ENCODE measurements at regions not wholly inside any gene's neighbourhood (a gene's known extent, or its start where the extent isn't known, plus 50 kb on each side); places are given as distances from the start of the nearest gene placed in this dataset.
"Not testable (repeated sequence)": the region's sequence is repeated elsewhere in the genome, so short reads cannot be mapped to it uniquely, and the experiment has no call there.

DNA sequence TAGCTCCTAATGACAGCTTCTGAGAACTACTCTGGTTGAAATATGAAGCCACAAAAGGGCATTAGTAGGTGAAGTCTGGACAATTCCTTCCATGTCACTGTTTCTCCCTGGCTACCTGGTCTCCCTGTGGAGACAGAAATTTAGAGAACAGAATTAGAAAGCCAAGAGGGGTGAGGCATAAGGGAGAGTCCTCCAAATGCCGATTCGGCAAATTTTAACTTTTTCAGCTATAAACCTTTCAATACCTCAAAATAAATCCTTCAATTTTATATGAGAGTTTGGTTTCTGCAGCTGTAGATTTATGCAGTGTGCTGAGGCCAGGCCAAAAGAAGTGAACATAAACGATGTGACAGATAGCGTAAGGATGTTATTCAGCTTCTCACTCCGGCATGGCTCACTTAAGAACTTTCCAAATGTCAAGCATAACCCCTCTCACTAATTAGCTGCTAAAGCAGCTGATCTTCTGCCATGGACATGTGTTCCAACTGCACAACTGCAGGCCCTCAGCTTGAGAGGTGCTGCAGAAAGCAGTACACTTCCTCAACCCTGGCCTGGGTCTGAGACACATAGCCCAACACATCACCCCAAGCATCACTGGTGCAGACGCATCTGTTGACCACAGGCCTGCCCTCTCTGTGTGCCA is 247.9 kb upstream of the SOX9 start:
- in situ Hi-C loops (cut with MboI; ENCODE audit: low sequenced_read_pairs) (no loop called here), intact Hi-C loops (cut with micrococcal nuclease) (no loop called here), dilution Hi-C loops (cut with HindIII; ENCODE audit: low sequenced_read_pairs, unreplicated experiment) (no loop called here)
- Histone ChIP-seq H3K4me3 (ENCODE audit: insufficient read depth, low read depth, low read length) (no peak overlapping the region), H2AK5ac (ENCODE audit: low read depth, low read length) (no peak overlapping the region), H3K79me1 (ENCODE audit: low read depth in 1 of 2, low read length in 2 of 2) (no peaks in the 10 kb centered on the region), H4K5ac (ENCODE audit: low read depth, low read length) (no peak overlapping the region), H3K27me3 (ENCODE audit: control insufficient read depth, insufficient read depth, low read length) (no peaks in the 10 kb centered on the region), H2AK9ac (replicated peaks; ENCODE audit: low read depth, low read length, poor library complexity) (no peak overlapping the region), H3K23ac (ENCODE audit: low read depth, low read length) (no peak overlapping the region), H2BK15ac (ENCODE audit: low read depth, low read length) (no peak overlapping the region), H4K8ac (ENCODE audit: low read depth in 2 of 2, low read length in 2 of 2) (no peak overlapping the region), H3K27ac (ENCODE audit: insufficient read depth, low read length) (no peak overlapping the region), H3K18ac (ENCODE audit: low read depth, low read length) (no peak overlapping the region), H3K4me1 (ENCODE audit: control insufficient read depth, insufficient read depth, low read length) (no peaks in the 10 kb centered on the region), H3K9ac (ENCODE audit: low read depth, low read length) (no peak overlapping the region), H3K14ac (replicated peaks; ENCODE audit: low read depth, low read length) (no peak overlapping the region), H3K4ac (ENCODE audit: low read depth, low read length) (no peak overlapping the region), H3K4me2 (ENCODE audit: low read depth, low read length) (no peak overlapping the region), H2BK120ac (ENCODE audit: low read depth, low read length) (no peak overlapping the region), H3K9me1 (ENCODE audit: insufficient read depth, low read length) (no peaks in the 10 kb centered on the region), H4K20me1 (ENCODE audit: insufficient read depth, low read length) (no peaks in the 10 kb centered on the region), H3K56ac (ENCODE audit: extremely low read depth, insufficient read depth, low read length) (no peak overlapping the region), H2BK20ac (ENCODE audit: low read depth, low read length) (no peak overlapping the region), H2AFZ (replicated peaks; ENCODE audit: low read length, poor library complexity) (no peak overlapping the region), H3K36me3 (ENCODE audit: control insufficient read depth, insufficient read depth, low read length) (no peaks in the 10 kb centered on the region), H4K91ac (ENCODE audit: insufficient read depth, low read depth, low read length) (no peak overlapping the region), H2BK5ac (ENCODE audit: low read depth, low read length, poor library complexity, severe bottlenecking) (no peak overlapping the region), H3K9me3 (ENCODE audit: control insufficient read depth, insufficient read depth, low read length) (no peaks in the 10 kb centered on the region)
- ChIA-PET CTCF (no interaction called here), POLR2A (ENCODE audit: unreplicated experiment) (no interaction called here)
- peak; percentile 49 for TF ChIP-seq MAFK (IDR thresholded peaks at IDR 0.05; ENCODE audit: low read depth, low read length)
- no peak for TF ChIP-seq RAD21 (IDR thresholded peaks at IDR 0.05; ENCODE audit: low read length)
- TF ChIP-seq BHLHE40 (IDR thresholded peaks at IDR 0.05; ENCODE audit: low read depth, low read length): no peak
- no peak for TF ChIP-seq NFE2L2 (IDR thresholded peaks at IDR 0.05; ENCODE audit: low read depth, low read length)
- no peak for TF ChIP-seq RCOR1 (IDR thresholded peaks at IDR 0.05; ENCODE audit: insufficient replicate concordance, low read length)
- no TSS peak for BruUV-seq (replicated peaks)
- WGBS, 2 experiments (ENCODE audit: extremely low coverage in 2 of 2, insufficient read length in 1 of 2): no CpG with 5 or more reads among the region's 6 CpGs
- ATAC-seq (ENCODE audit: low read depth) (no peak), DNase-seq (no peak)

DNA sequence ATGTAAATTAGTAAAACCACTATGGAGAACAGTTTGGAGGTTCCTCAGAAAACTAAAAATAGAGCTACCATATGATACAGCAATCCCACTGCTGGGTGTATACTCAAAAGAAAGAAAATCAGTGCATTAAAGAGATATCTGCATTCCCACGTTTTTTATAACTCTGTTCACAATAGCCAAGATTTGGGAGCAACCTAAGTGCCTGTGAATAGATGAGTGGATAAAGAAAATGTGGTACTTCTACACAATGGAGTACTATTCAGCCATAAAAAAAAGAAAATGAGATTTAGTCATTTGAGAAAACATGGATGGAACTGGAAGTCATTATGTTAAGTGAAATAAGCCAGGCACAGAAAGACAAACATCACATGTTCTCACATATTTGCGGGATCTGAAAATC is 246.0 kb upstream of the SOX9 start:
- H3K9me3 ChIP-seq (ENCODE audit: control insufficient read depth, insufficient read depth, low read length); DNase-seq; H3K23ac ChIP-seq (ENCODE audit: low read depth, low read length); H3K4ac ChIP-seq (ENCODE audit: low read depth, low read length); in situ Hi-C loops (cut with MboI; ENCODE audit: low sequenced_read_pairs); H2BK120ac ChIP-seq (ENCODE audit: low read depth, low read length); H3K27ac ChIP-seq (ENCODE audit: insufficient read depth, low read length); H4K91ac ChIP-seq (ENCODE audit: insufficient read depth, low read depth, low read length); H3K14ac ChIP-seq (replicated peaks; ENCODE audit: low read depth, low read length); H3K9ac ChIP-seq (ENCODE audit: low read depth, low read length); intact Hi-C loops (cut with micrococcal nuclease); H4K20me1 ChIP-seq (ENCODE audit: insufficient read depth, low read length); H3K4me2 ChIP-seq (ENCODE audit: low read depth, low read length); CTCF ChIA-PET; dilution Hi-C loops (cut with HindIII; ENCODE audit: low sequenced_read_pairs, unreplicated experiment); H4K5ac ChIP-seq (ENCODE audit: low read depth, low read length); POLR2A ChIA-PET (ENCODE audit: unreplicated experiment); H3K4me3 ChIP-seq (ENCODE audit: insufficient read depth, low read depth, low read length); H3K4me1 ChIP-seq (ENCODE audit: control insufficient read depth, insufficient read depth, low read length); H3K36me3 ChIP-seq (ENCODE audit: control insufficient read depth, insufficient read depth, low read length); H2BK20ac ChIP-seq (ENCODE audit: low read depth, low read length); H2AFZ ChIP-seq (replicated peaks; ENCODE audit: low read length, poor library complexity); H3K56ac ChIP-seq (ENCODE audit: extremely low read depth, insufficient read depth, low read length); H3K18ac ChIP-seq (ENCODE audit: low read depth, low read length); H4K8ac ChIP-seq (ENCODE audit: low read depth in 2 of 2, low read length in 2 of 2); H2BK5ac ChIP-seq (ENCODE audit: low read depth, low read length, poor library complexity, severe bottlenecking); BruUV-seq (replicated peaks); H3K27me3 ChIP-seq (ENCODE audit: control insufficient read depth, insufficient read depth, low read length); H2AK9ac ChIP-seq (replicated peaks; ENCODE audit: low read depth, low read length, poor library complexity); ATAC-seq (ENCODE audit: low read depth); H3K9me1 ChIP-seq (ENCODE audit: insufficient read depth, low read length); H2BK15ac ChIP-seq (ENCODE audit: low read depth, low read length); H2AK5ac ChIP-seq (ENCODE audit: low read depth, low read length); H3K79me1 ChIP-seq (ENCODE audit: low read depth in 1 of 2, low read length in 2 of 2): not testable (repeated sequence)
- no CpG with 5 or more reads among the region's 2 CpGs for WGBS, 2 experiments (ENCODE audit: extremely low coverage in 2 of 2, insufficient read length in 1 of 2)

Data from IMR-90 (cell line).